ENCODE measurements at regions not wholly inside any gene's neighbourhood (a gene's known extent, or its start where the extent isn't known, plus 50 kb on each side); places are given as distances from the start of the nearest gene placed in this dataset.

GRCh38 chr2:51695531-51695930 lies 663.6 kb upstream of the NRXN1 start:
- no peak for DNase-seq

- DNase-seq, result no peak
These were observed 661.7 kb upstream of the NRXN1 start for GRCh38 chr2:51693640-51694039.

GRCh38 chr2:51681854-51682253 lies 649.9 kb upstream of the NRXN1 start:
- DNase-seq, result no peak

GRCh38 chr2:51673628-51674027 lies 641.7 kb upstream of the NRXN1 start:
- no peak for DNase-seq

GRCh38 chr2:51667679-51668078 lies 635.7 kb upstream of the NRXN1 start:
- DNase-seq, result no peak

GRCh38 chr2:51662187-51662586 lies 630.3 kb upstream of the NRXN1 start:
- no peak for DNase-seq

- no peak for DNase-seq
These were observed 625.9 kb upstream of the NRXN1 start for GRCh38 chr2:51657849-51658248.

GRCh38 chr2:51650769-51651168 lies 618.8 kb upstream of the NRXN1 start:
- no peak for DNase-seq

- no peak for DNase-seq
These were observed 617.4 kb upstream of the NRXN1 start for GRCh38 chr2:51649366-51649765.

GRCh38 chr2:51638811-51639210 lies 606.9 kb upstream of the NRXN1 start:
- no peak for DNase-seq

GRCh38 chr2:51633073-51633472 lies 601.1 kb upstream of the NRXN1 start:
- DNase-seq, result no peak

GRCh38 chr2:51629406-51629805 lies 597.5 kb upstream of the NRXN1 start:
- DNase-seq, result no peak

- no peak for DNase-seq
These were observed 597.0 kb upstream of the NRXN1 start for GRCh38 chr2:51628917-51629316.

GRCh38 chr2:51624995-51625394 lies 593.1 kb upstream of the NRXN1 start:
- DNase-seq, result no peak

- DNase-seq, result no peak
These were observed 588.9 kb upstream of the NRXN1 start for GRCh38 chr2:51620796-51621195.

GRCh38 chr2:51619961-51620360 lies 588.0 kb upstream of the NRXN1 start:
- no peak for DNase-seq

- DNase-seq, result no peak
These were observed 580.5 kb upstream of the NRXN1 start for GRCh38 chr2:51612387-51612786.

GRCh38 chr2:51601706-51602105 lies 569.8 kb upstream of the NRXN1 start:
- DNase-seq, result no peak

- DNase-seq, result no peak
These were observed 565.2 kb upstream of the NRXN1 start for GRCh38 chr2:51597086-51597485.

- no peak for DNase-seq
These were observed 563.9 kb upstream of the NRXN1 start for GRCh38 chr2:51595836-51596235.

- DNase-seq, result no peak
These were observed 549.8 kb upstream of the NRXN1 start for GRCh38 chr2:51581636-51582267.

GRCh38 chr2:51579412-51579811 lies 547.5 kb upstream of the NRXN1 start:
- no peak for DNase-seq

GRCh38 chr2:51575181-51575580 lies 543.2 kb upstream of the NRXN1 start:
- no peak for DNase-seq

- no peak for DNase-seq
These were observed 527.1 kb upstream of the NRXN1 start for GRCh38 chr2:51559026-51559425.

GRCh38 chr2:51553476-51553875 lies 521.5 kb upstream of the NRXN1 start:
- DNase-seq, result no peak

GRCh38 chr2:51535763-51536162 lies 503.8 kb upstream of the NRXN1 start:
- no peak for DNase-seq
